ENCODE measurements at regions not wholly inside any gene's neighbourhood (a gene's known extent, or its start where the extent isn't known, plus 50 kb on each side); places are given as distances from the start of the nearest gene placed in this dataset.

GRCh38 chr12:92650228-92650822 lies 52.5 kb upstream of the PLEKHG7 start:
- no peak for ATAC-seq

- peak; percentile 93 for ATAC-seq
Observed at GRCh38 chr12:92649511-92650227, 53.1 kb upstream of the PLEKHG7 start.

GRCh38 chr12:92648242-92649031 lies 54.4 kb upstream of the PLEKHG7 start:
- ATAC-seq: no peak

DNA sequence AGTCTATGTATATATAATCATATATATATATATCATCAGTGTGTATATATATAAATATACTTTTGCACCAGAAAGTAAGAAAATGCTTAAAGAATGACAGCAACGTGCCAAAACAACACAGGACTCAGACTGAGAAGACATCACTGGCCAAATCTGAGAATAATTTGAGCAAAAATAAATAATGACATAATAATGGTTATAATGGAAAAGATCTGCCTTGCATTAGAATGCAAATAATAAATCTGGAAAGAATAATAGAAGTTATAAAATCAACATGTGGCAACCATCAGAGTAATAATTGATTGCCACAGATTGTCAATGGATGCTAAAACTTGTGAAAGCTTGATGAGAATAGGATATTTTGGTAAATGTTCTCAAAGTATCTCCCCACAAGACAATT lies 61.5 kb upstream of the PLEKHG7 start:
- no peak for ATAC-seq

DNA sequence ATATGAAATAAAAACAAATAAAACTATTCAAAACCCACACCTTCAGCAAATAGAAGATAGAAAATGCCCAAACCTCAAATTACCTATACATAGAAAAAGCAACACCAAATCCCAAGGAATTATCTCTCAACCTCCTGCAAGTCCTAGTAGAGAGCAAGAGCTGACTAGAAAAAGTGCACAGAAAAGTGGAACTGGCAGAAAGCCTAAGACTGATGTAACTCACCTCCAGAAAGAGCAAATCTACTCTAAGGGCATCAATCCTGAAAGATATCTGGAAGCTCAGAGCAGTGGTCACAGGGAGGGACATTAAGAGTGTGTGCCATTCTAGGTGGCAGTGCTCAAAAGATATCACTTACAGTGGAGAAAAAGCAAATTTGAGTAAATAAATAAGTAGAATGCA lies 62.1 kb upstream of the PLEKHG7 start:
- ATAC-seq: no peak

GRCh38 chr12:92639017-92639416 lies 63.8 kb upstream of the PLEKHG7 start:
- ATAC-seq: no peak

GRCh38 chr12:92634730-92635129 lies 68.1 kb upstream of the PLEKHG7 start:
- ATAC-seq: no peak

GRCh38 chr12:92634202-92634601 lies 68.6 kb upstream of the PLEKHG7 start:
- no peak for ATAC-seq

DNA sequence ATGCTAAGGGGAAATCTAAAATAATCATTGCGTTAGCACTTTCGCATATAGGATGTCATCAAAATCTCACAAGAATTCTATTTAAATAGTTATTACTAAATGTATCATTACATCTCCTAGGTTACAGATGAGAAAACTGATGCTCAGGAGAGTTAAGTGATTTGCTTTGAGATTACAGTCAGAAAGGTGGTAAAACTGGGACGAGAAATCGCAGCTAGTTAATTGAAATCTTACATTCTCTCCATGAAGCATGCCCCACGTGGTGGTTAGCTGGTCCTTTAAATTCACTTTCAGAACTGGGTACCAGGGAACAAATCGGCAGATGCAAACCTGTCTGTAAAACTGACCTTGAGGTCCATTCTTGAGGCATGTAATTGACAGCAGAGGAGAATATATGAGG lies 71.8 kb upstream of the PLEKHG7 start:
- ATAC-seq: no peak

DNA sequence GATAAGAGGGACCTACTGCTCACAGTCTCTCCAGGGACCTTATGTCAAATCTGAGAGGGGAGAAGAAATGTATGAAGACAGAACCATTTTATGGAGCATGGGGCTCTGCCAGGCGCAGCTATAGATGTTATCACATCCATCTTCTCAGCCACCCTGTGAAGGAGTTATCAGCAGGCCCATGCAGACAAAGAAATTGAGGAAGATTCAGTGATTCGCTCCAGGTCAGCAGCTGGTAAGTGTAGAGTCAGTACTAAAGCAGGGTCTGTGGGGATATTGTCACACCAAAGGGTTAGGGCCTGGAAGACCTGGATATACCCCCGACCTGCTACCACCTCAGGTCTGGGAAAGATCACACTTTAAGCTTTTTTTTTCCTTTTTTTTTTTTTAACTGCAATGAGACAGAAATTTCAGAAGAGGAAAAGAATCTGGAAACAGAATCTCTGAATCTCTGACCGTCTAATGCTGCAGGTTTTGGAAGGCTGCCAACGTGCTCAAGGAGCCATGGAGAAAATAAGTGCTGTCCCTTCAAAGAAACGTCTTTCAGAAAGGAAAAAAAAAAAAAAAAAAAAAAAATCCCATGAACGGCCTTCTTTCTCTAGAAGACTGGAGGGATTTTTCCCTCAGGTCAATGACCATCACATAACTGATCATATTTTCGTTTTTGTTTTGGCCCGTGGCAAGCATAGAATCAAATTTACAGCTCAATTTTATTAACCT lies 73.3 kb upstream of the PLEKHG7 start:
- no peak for ATAC-seq

DNA sequence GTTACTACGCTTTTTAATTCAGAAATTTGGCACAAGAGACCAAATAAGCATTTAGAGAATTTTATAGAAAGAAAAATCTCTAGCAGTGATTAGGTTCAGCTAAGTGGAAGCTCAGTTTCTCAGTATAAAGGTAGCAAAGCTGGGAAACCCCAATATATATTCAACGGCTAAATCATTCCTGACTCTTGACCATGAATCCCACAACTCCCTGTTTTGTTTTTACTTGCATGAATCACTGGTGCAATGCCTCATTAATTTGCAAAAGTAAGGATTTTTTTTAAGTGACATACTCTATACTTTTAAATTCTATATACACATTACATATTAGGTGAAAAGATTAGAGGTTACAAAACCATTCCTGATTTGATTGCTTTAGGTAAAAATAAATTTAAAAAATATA lies 74.3 kb upstream of the PLEKHG7 start:
- no peak for ATAC-seq

DNA sequence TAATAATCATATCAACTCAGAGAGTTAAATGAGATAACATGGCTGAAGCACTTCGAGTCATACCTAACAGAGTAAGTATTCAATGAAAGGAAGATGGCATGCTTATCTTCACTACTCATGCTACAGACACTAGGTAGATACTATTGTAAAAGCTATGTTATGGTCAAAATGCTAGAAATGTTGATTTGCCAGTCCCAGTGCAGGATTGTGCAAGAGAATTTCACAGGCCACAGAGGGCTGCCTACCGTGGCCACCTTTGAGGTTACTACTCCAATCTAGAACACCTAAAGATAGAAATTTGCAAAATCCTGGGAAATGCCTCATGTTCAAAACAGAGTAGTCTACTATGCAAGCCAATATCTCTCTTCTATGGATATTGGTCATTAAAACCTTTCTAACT lies 75.3 kb upstream of the PLEKHG7 start:
- no peak for ATAC-seq

DNA sequence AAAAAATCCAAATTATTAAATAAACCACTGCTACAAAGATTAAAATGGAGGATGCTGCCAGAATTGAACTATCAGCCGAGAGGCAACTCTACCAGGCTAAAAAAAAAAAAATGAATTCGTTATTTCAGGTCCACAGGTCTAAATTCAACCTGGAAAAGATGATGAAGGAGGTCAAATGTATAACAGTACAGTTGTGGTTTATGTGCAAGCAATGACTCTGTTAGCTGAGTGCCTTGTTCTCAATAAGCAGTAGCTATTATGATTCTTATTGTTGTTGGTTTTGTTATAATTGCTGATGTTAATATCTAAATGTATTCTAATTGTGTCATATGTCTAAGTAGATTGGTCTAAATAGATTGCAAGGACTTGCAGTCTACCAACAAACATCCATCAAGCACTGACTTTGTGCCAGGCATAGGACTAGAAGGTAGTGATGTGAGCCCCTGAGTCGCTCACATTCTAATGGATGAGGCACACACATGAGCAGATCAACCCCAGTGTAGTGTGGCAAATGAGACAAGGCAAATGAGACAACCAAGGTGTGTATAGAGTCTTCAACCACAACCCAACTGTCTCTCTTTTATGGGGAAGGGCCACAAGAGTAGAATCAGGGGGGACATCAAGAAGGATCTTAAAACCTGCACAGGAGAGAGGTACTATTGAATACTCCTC lies 77.0 kb upstream of the PLEKHG7 start:
- ATAC-seq: no peak

GRCh38 chr12:92624236-92624635 lies 78.6 kb upstream of the PLEKHG7 start:
- ATAC-seq: no peak

GRCh38 chr12:92623386-92623785 lies 79.4 kb upstream of the PLEKHG7 start:
- ATAC-seq: no peak

DNA sequence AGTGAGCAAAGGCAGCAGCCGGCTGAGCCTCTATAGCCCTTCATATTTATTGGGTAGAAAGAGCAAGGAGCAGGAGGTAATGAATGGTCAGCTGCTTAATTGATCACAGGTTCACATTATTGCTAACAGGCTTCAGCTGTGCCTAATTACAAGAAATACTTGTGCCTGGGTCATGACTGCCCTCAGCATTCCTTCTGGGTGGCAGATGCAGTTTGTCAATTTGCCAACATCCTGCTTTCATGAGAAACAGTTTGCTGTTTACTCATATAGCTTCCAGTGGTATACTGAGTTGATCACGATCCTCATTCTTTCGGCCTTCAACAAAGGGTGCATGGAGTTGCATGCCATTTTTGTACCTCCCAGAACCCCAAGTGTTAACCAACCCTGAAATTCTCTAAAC lies 81.0 kb upstream of the PLEKHG7 start:
- ATAC-seq: no peak

GRCh38 chr12:92621312-92621711 lies 81.5 kb upstream of the PLEKHG7 start:
- no peak for ATAC-seq

DNA sequence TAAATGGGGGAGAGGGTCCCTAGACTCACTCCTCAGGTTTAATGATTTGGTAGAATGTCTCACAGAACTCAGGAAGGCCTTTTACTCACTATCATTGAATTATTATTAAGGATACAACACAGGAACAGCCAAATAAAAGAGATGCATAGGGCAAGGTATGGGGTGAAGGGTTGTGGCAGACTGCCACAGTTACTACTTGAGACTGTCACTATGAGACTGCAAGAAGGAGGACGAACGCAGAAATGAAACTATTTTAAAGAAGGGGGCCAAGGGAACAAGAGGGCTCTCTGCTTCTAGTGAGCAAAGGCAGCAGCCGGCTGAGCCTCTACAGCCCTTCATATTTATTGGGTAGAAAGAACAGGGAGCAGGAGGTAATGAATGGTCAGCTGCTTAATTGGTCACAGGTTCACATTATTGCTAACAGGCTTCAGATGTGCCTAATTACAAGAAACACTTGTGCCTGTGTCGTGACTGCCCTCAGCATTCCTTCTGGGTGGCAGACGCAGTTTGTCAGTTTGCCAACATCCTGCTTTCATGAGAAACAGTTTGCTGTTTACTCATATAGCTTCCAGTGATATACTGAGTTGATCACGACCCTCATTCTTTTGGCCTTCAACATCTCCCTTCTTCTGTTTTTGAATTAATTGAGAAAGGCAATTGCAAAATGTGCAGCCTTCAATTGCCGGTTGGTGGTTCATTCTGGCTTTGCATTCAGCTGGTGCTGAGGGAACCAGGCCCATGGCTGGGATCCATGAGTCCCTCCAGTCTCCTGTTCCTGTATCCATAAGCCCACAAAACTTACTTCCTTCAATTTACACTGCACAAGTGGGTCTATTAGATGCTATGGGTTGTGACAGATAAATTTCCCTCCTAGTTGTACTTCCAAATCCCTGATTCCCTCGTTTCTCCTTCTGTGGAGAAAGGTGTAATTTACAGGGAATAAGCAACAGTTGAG lies 82.8 kb upstream of the PLEKHG7 start:
- ATAC-seq: no peak

GRCh38 chr12:92619026-92619425 lies 83.8 kb upstream of the PLEKHG7 start:
- no peak for ATAC-seq

DNA sequence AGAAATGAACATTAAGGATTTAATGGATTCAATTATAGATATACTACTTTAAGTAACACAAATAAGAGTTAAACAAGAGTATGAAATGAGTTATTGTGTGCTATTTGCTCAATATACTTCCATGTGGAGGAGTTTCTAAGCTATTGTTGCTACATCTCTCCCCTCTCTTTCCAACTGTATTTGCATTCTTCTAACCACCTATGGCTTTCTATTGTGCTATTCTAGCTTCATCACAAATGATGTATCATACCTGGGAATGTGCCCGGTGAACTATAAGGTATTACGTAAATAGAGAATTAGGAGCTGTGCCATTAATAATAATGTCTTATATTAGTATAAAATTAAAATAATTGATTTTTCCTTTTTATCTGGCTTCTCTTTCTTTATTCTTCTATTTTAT lies 87.1 kb upstream of the PLEKHG7 start:
- peak; percentile 64 for ATAC-seq

DNA sequence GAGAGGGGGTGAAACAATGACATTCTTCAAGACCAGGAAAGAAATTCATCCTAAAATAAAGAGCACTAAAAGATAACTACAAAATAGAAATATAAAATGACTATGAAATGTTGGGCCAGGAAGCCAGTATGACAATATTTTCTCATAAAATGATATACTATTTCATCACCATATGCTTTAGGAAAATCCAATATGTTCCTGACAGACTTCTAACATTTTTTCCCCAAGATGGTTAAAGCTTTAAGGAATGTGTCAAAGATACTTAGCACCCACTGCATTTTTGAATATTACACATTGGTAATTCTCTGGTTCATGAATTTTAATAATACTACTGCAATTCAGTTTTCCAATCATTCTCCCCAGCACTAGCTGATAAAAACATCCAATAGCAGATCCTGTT lies 87.7 kb upstream of the PLEKHG7 start:
- no peak for ATAC-seq
